Brain microvascular endothelial cell (primary cell): ENCODE measurements at regions not wholly inside any gene's neighbourhood (a gene's known extent, or its start where the extent isn't known, plus 50 kb on each side); places are given as distances from the start of the nearest gene placed in this dataset.
A peak's percentile ranks its signal among the peaks of the same experiment; 100 is the strongest.

Experiments
- DNase-seq: peaks from one replicate; pipeline ENCODE4 v3.0.0-alpha.2; 2020
- H3K27ac ChIP-seq: fragments of 250-450 bp; sonication (Bioruptor Pico); 2 replicates; pipeline ENCODE4 v1.5.1; 2020; ENCODE audit warnings: mild to moderate bottlenecking, moderate library complexity
- H3K27me3 ChIP-seq: fragments of 250-450 bp; sonication (Bioruptor Pico); replicated peaks from 2 replicates; pipeline ENCODE4 v1.5.1; 2020; ENCODE audit warnings: mild to moderate bottlenecking
- H3K36me3 ChIP-seq: fragments of 250-450 bp; sonication (Bioruptor Pico); replicated peaks from 2 replicates; pipeline ENCODE4 v1.5.1; 2020; ENCODE audit warnings: mild to moderate bottlenecking
- H3K4me3 ChIP-seq: 2 replicates; pipeline ENCODE4 v1.5.1; 2011; ENCODE audit warnings: low read depth, mild to moderate bottlenecking, control low read depth, low read length, moderate library complexity
- CTCF ChIP-seq: IDR thresholded peaks from 2 replicates; pipeline ENCODE4 v1.5.1; 2011; ENCODE audit warnings: low read depth, mild to moderate bottlenecking, moderate library complexity, low read length, control low read depth, inconsistent platforms; ENCODE audit errors: missing control alignments
- in situ Hi-C: cut with HindIII; loops from 2 replicates; pipeline ENCODE4 v1.10.0; 2017; ENCODE audit warnings: low sequenced_read_pairs, low pct_ligation_motif_present

- H3K27ac ChIP-seq: no peak overlapping the region
- TF ChIP-seq CTCF: peak; percentile 52
- H3K36me3 ChIP-seq: no peaks in the 10 kb centered on the region
- DNase-seq: peak; percentile 24
- no peaks in the 10 kb centered on the region for H3K27me3 ChIP-seq
- in situ Hi-C loops: no loop called here
- H3K4me3 ChIP-seq: peak overlapping the region; percentile 43
Observed at GRCh38 chr4:62709618-62710252, 1509.6 kb downstream of the ADGRL3 start.

GRCh38 chr4:62706423-62706822 lies 1506.3 kb downstream of the ADGRL3 start:
- Histone ChIP-seq H3K36me3 (no peaks in the 10 kb centered on the region), H3K27ac (no peak overlapping the region), H3K4me3 (no peak overlapping the region), H3K27me3 (no peaks in the 10 kb centered on the region)
- no peak for DNase-seq
- TF ChIP-seq CTCF: no peak
- in situ Hi-C loops: no loop called here

- H3K36me3 ChIP-seq: no peaks in the 10 kb centered on the region
- H3K4me3 ChIP-seq: no peak overlapping the region
- in situ Hi-C loops: no loop called here
- no peak for DNase-seq
- H3K27me3 ChIP-seq: no peaks in the 10 kb centered on the region
- no peak overlapping the region for H3K27ac ChIP-seq
- no peak for TF ChIP-seq CTCF
Observed at GRCh38 chr4:62683799-62684566, 1483.9 kb downstream of the ADGRL3 start.

GRCh38 chr4:62676962-62677361 lies 1476.8 kb downstream of the ADGRL3 start:
- H3K4me3 ChIP-seq: no peak overlapping the region
- in situ Hi-C loops: no loop called here
- H3K27ac ChIP-seq: no peak overlapping the region
- no peak for TF ChIP-seq CTCF
- no peaks in the 10 kb centered on the region for H3K36me3 ChIP-seq
- no peaks in the 10 kb centered on the region for H3K27me3 ChIP-seq
- DNase-seq: no peak

GRCh38 chr4:62670514-62670913 lies 1470.4 kb downstream of the ADGRL3 start:
- TF ChIP-seq CTCF: no peak
- DNase-seq: no peak
- in situ Hi-C loops: no loop called here
- Histone ChIP-seq H3K36me3 (no peaks in the 10 kb centered on the region), H3K4me3 (no peak overlapping the region), H3K27ac (no peak overlapping the region), H3K27me3 (no peaks in the 10 kb centered on the region)

GRCh38 chr4:62661821-62662220 lies 1461.7 kb downstream of the ADGRL3 start:
- Histone ChIP-seq H3K27ac (no peak overlapping the region), H3K36me3 (no peaks in the 10 kb centered on the region), H3K4me3 (no peak overlapping the region), H3K27me3 (no peaks in the 10 kb centered on the region)
- DNase-seq: no peak
- in situ Hi-C loops: no loop called here
- TF ChIP-seq CTCF: no peak
